ACC112 (cell line): ENCODE measurements at regions not wholly inside any gene's neighbourhood (a gene's known extent, or its start where the extent isn't known, plus 50 kb on each side); places are given as distances from the start of the nearest gene placed in this dataset.
"Not testable (repeated sequence)": the region's sequence is repeated elsewhere in the genome, so short reads cannot be mapped to it uniquely, and the experiment has no call there.

Source experiments
- H2AFZ ChIP-seq: fragments of 200-600 bp; sonication (generic); one replicate; pipeline ENCODE4 v1.6.0; 2017; ENCODE audit warnings: antibody characterized with exemption, low read length; ENCODE audit not compliant: unreplicated experiment
- H3K27ac ChIP-seq: fragments of 200-600 bp; sonication (generic); 2 replicates; pipeline ENCODE4 v1.5.1; 2014; ENCODE audit warnings: low read depth, mild to moderate bottlenecking, antibody characterized with exemption, low read length, moderate library complexity
- H3K27me3 ChIP-seq: fragments of 200-600 bp; sonication (generic); 2 replicates; pipeline ENCODE4 v1.6.1; 2014; ENCODE audit warnings: mild to moderate bottlenecking, antibody characterized with exemption, low read length, moderate library complexity, mixed read lengths; ENCODE audit not compliant: insufficient read depth
- H3K36me3 ChIP-seq: fragments of 200-600 bp; sonication (generic); 2 replicates; pipeline ENCODE4 v1.6.1; 2016; ENCODE audit warnings: mild to moderate bottlenecking, antibody characterized with exemption, low read length, moderate library complexity, mixed read lengths; ENCODE audit not compliant: insufficient read depth
- H3K4me1 ChIP-seq: fragments of 200-600 bp; sonication (generic); one replicate; pipeline ENCODE4 v1.6.1; 2016; ENCODE audit warnings: low read length, mixed read lengths; ENCODE audit not compliant: insufficient read depth, unreplicated experiment, control insufficient read depth
- H3K4me3 ChIP-seq: fragments of 200-600 bp; sonication (generic); 2 replicates; pipeline ENCODE4 v1.5.1; 2014; ENCODE audit warnings: mild to moderate bottlenecking, low read depth, low read length
- H3K79me2 ChIP-seq: fragments of 200-600 bp; sonication (generic); one replicate; pipeline ENCODE4 v1.6.0; 2016; ENCODE audit warnings: low read length; ENCODE audit not compliant: control insufficient read depth, unreplicated experiment, insufficient read depth

- H3K27ac ChIP-seq, result no peak overlapping the region
- H3K4me3 ChIP-seq, result no peak overlapping the region
- H3K4me1 ChIP-seq, result no peaks in the 10 kb centered on the region
- no peak overlapping the region for H2AFZ ChIP-seq
- no peaks in the 10 kb centered on the region for H3K79me2 ChIP-seq
- H3K27me3 ChIP-seq, result no peaks in the 10 kb centered on the region
- H3K36me3 ChIP-seq, result no peaks in the 10 kb centered on the region
Observed at GRCh38 chr13:103487841-103488240, 421.6 kb upstream of the SLC10A2 start.

- Histone ChIP-seq H3K4me3 (no peak overlapping the region), H2AFZ (no peak overlapping the region), H3K27ac (no peak overlapping the region), H3K4me1 (no peaks in the 10 kb centered on the region), H3K79me2 (no peaks in the 10 kb centered on the region), H3K36me3 (no peaks in the 10 kb centered on the region), H3K27me3 (no peaks in the 10 kb centered on the region)
Observed at GRCh38 chr13:103473081-103473480, 406.9 kb upstream of the SLC10A2 start.

GRCh38 chr13:103471896-103472295 lies 405.7 kb upstream of the SLC10A2 start:
- no peaks in the 10 kb centered on the region for H3K36me3 ChIP-seq
- no peak overlapping the region for H3K4me3 ChIP-seq
- no peaks in the 10 kb centered on the region for H3K79me2 ChIP-seq
- H3K4me1 ChIP-seq, result no peaks in the 10 kb centered on the region
- H2AFZ ChIP-seq, result no peak overlapping the region
- H3K27ac ChIP-seq, result no peak overlapping the region
- H3K27me3 ChIP-seq, result no peaks in the 10 kb centered on the region

- Histone ChIP-seq H3K4me3 (no peak overlapping the region), H2AFZ (no peak overlapping the region), H3K27me3 (no peaks in the 10 kb centered on the region), H3K27ac (no peak overlapping the region), H3K4me1 (no peaks in the 10 kb centered on the region), H3K36me3 (no peaks in the 10 kb centered on the region), H3K79me2 (no peaks in the 10 kb centered on the region)
Observed at GRCh38 chr13:103469771-103470170, 403.6 kb upstream of the SLC10A2 start.

GRCh38 chr13:103466761-103467160 lies 400.5 kb upstream of the SLC10A2 start:
- no peak overlapping the region for H3K4me3 ChIP-seq
- no peaks in the 10 kb centered on the region for H3K36me3 ChIP-seq
- no peak overlapping the region for H3K27ac ChIP-seq
- no peaks in the 10 kb centered on the region for H3K27me3 ChIP-seq
- no peaks in the 10 kb centered on the region for H3K79me2 ChIP-seq
- no peak overlapping the region for H2AFZ ChIP-seq
- H3K4me1 ChIP-seq, result no peaks in the 10 kb centered on the region

GRCh38 chr13:103460246-103460645 lies 394.0 kb upstream of the SLC10A2 start:
- not testable (repeated sequence) for H3K36me3 ChIP-seq, H2AFZ ChIP-seq, H3K79me2 ChIP-seq, H3K27ac ChIP-seq, H3K4me3 ChIP-seq, H3K4me1 ChIP-seq, H3K27me3 ChIP-seq

GRCh38 chr13:103457050-103457449 lies 390.8 kb upstream of the SLC10A2 start:
- not testable (repeated sequence) for H3K4me1 ChIP-seq, H3K36me3 ChIP-seq, H3K79me2 ChIP-seq, H3K27ac ChIP-seq, H3K4me3 ChIP-seq, H2AFZ ChIP-seq, H3K27me3 ChIP-seq

GRCh38 chr13:103451656-103452055 lies 385.4 kb upstream of the SLC10A2 start:
- H3K36me3 ChIP-seq, result no peaks in the 10 kb centered on the region
- H3K79me2 ChIP-seq, result no peaks in the 10 kb centered on the region
- no peak overlapping the region for H3K4me3 ChIP-seq
- no peak overlapping the region for H2AFZ ChIP-seq
- H3K27me3 ChIP-seq, result no peaks in the 10 kb centered on the region
- H3K27ac ChIP-seq, result no peak overlapping the region
- no peaks in the 10 kb centered on the region for H3K4me1 ChIP-seq

- H3K4me1 ChIP-seq, result no peaks in the 10 kb centered on the region
- H2AFZ ChIP-seq, result no peak overlapping the region
- no peak overlapping the region for H3K27ac ChIP-seq
Observed at GRCh38 chr13:103443604-103444003, 377.4 kb upstream of the SLC10A2 start.

GRCh38 chr13:103437651-103438050 lies 371.4 kb upstream of the SLC10A2 start:
- Histone ChIP-seq H3K36me3 (no peaks in the 10 kb centered on the region), H2AFZ (no peak overlapping the region), H3K4me1 (no peaks in the 10 kb centered on the region), H3K27me3 (no peaks in the 10 kb centered on the region), H3K4me3 (no peak overlapping the region), H3K27ac (no peak overlapping the region), H3K79me2 (no peaks in the 10 kb centered on the region)

More at GRCh38 chr13:103443604-103444003, 377.4 kb upstream of the SLC10A2 start:
- H3K4me3 ChIP-seq, result no peak overlapping the region
- H3K79me2 ChIP-seq, result no peaks in the 10 kb centered on the region
- H3K36me3 ChIP-seq, result no peaks in the 10 kb centered on the region
- H3K27me3 ChIP-seq, result no peaks in the 10 kb centered on the region

GRCh38 chr13:103436057-103436654 lies 369.9 kb upstream of the SLC10A2 start:
- Histone ChIP-seq H3K79me2 (no peaks in the 10 kb centered on the region), H3K4me1 (no peaks in the 10 kb centered on the region), H2AFZ (no peak overlapping the region), H3K36me3 (no peaks in the 10 kb centered on the region), H3K4me3 (no peak overlapping the region), H3K27me3 (no peaks in the 10 kb centered on the region), H3K27ac (no peak overlapping the region)
